H1 (cell line): ENCODE measurements at regions not wholly inside any gene's neighbourhood (a gene's known extent, or its start where the extent isn't known, plus 50 kb on each side); places are given as distances from the start of the nearest gene placed in this dataset.
A peak's percentile ranks its signal among the peaks of the same experiment; 100 is the strongest.

Experiments
- CTCF ChIA-PET: fragments of 300-600 bp; sonication (Branson Sonifier 250); formaldehyde crosslinking; loops from one replicate; lab custom pipeline; 2021; ENCODE audit not compliant: partially characterized antibody; lab: Charles Lee
- POLR2A ChIA-PET: fragments of 300-600 bp; sonication (Branson Sonifier 250); formaldehyde crosslinking; loops from one replicate; lab custom pipeline; 2021; ENCODE audit warnings: inconsistent platforms; ENCODE audit not compliant: partially characterized antibody; lab: Charles Lee
- DNase-seq, 2 experiments: peaks; one replicate each; pipeline versions ENCODE4 v3.0.0 to v3.0.0-alpha.2; 2010 to 2022; ENCODE audit warnings: low spot score in 2 of 2, low read depth in 1 of 2, mixed read lengths in 1 of 2
- FAIRE-seq: peaks from 2 replicates; lab custom pipeline; 2011; peaks lifted over from hg19 to GRCh38; lab: Jason Lieb, UNC
- H2AFZ ChIP-seq: 2 replicates; pipeline ENCODE4 v1.8.1; 2012; ENCODE audit warnings: low read length, inconsistent platforms
- H2AK5ac ChIP-seq: 2 replicates; pipeline ENCODE4 v1.6.1; 2013; ENCODE audit warnings: low read depth, low read length
- H2BK120ac ChIP-seq: replicated peaks from 2 replicates; pipeline ENCODE3; 2013; ENCODE audit warnings: low read depth, low read length, inconsistent platforms
- H2BK12ac ChIP-seq: 2 replicates; pipeline ENCODE4 v1.6.1; 2013; ENCODE audit warnings: low read depth, low read length
- H2BK15ac ChIP-seq: 2 replicates; pipeline ENCODE4 v1.6.1; 2013; ENCODE audit warnings: low read length
- H2BK20ac ChIP-seq: 2 replicates; pipeline ENCODE4 v1.6.1; 2013; ENCODE audit warnings: low read length
- H2BK5ac ChIP-seq: 2 replicates; pipeline ENCODE4 v1.6.1; 2013; ENCODE audit warnings: low read depth, low read length
- H3K14ac ChIP-seq: 2 replicates; pipeline ENCODE4 v1.6.1; 2013; ENCODE audit warnings: inconsistent platforms; ENCODE audit not compliant: insufficient read length
- H3K18ac ChIP-seq: 2 replicates; pipeline ENCODE4 v1.6.1; 2013; ENCODE audit warnings: low read length; ENCODE audit errors: extremely low read depth
- H3K23ac ChIP-seq: 2 replicates; pipeline ENCODE4 v1.6.1; 2013; ENCODE audit warnings: inconsistent platforms; ENCODE audit not compliant: insufficient read length
- H3K23me2 ChIP-seq: 2 replicates; pipeline ENCODE4 v1.6.1; 2013; ENCODE audit warnings: low read depth, low read length
- H3K27ac ChIP-seq: 2 replicates; pipeline ENCODE4 v1.6.1; 2011; ENCODE audit warnings: low read depth, low read length, inconsistent platforms
- H3K27me3 ChIP-seq, 4 experiments: replicated peaks in 1 of 4; 1 replicate in 1 of 4; 2 replicates in 3 of 4; pipeline versions ENCODE4 v1.6.1 to v1.8.1; 2011 to 2013; ENCODE audit warnings: low read length in 3 of 4, mild to moderate bottlenecking in 3 of 4, inconsistent platforms in 2 of 4, mixed read lengths in 2 of 4, moderate library complexity in 1 of 4; ENCODE audit not compliant: control insufficient read depth in 3 of 4, insufficient read depth in 3 of 4; ENCODE audit errors: extremely low read depth in 1 of 4
- H3K36me3 ChIP-seq, 4 experiments: 2 replicates each; pipeline versions ENCODE4 v1.6.1 to v1.8.1; 2011 to 2013; ENCODE audit warnings: mild to moderate bottlenecking in 4 of 4, low read length in 3 of 4, moderate library complexity in 2 of 4, control low read depth in 1 of 4, inconsistent platforms in 1 of 4; ENCODE audit not compliant: insufficient read depth in 4 of 4, control insufficient read depth in 2 of 4
- H3K4ac ChIP-seq: replicated peaks from 2 replicates; pipeline ENCODE3; 2013; ENCODE audit warnings: low read length, low read depth, mixed read lengths, inconsistent platforms; ENCODE audit not compliant: insufficient read length
- H3K4me1 ChIP-seq, 4 experiments: replicated peaks in 1 of 4; 1 replicate in 1 of 4; 2 replicates in 3 of 4; pipeline versions ENCODE4 v1.6.1 to v1.8.1; 2011 to 2013; ENCODE audit warnings: low read length in 3 of 4, inconsistent platforms in 2 of 4, mixed read lengths in 1 of 4; ENCODE audit not compliant: insufficient read depth in 4 of 4, control insufficient read depth in 3 of 4
- H3K4me2 ChIP-seq, 2 experiments: 2 replicates each; pipeline versions ENCODE4 v1.6.1 to v1.8.1; 2011 to 2013; ENCODE audit warnings: low read depth in 2 of 2, low read length in 2 of 2, control low read depth in 1 of 2, inconsistent platforms in 1 of 2, mild to moderate bottlenecking in 1 of 2; ENCODE audit not compliant: insufficient read depth in 1 of 2
- H3K4me3 ChIP-seq, 4 experiments: fragments of 200-600, 300-600 bp in 1 of 4; sonication (generic), shearing (Covaris generic), sonication (Bioruptor Twin) in 1 of 4; 2 replicates each; pipeline versions ENCODE4 v1.5.1 to v1.8.1; 2011 to 2016; ENCODE audit warnings: low read length in 4 of 4, low read depth in 3 of 4, control low read depth in 2 of 4, inconsistent platforms in 2 of 4, mild to moderate bottlenecking in 2 of 4, mixed read lengths in 1 of 4, moderate library complexity in 1 of 4; ENCODE audit not compliant: insufficient read depth in 2 of 4; ENCODE audit errors: extremely low read depth in 1 of 4
- H3K56ac ChIP-seq: replicated peaks from 2 replicates; pipeline ENCODE3; 2013; ENCODE audit warnings: low read depth, mild to moderate bottlenecking, mixed read lengths, low read length, inconsistent platforms; ENCODE audit not compliant: insufficient read length
- H3K79me1 ChIP-seq: 2 replicates; pipeline ENCODE4 v1.6.1; 2013; ENCODE audit warnings: low read depth, low read length, control low read depth
- H3K79me2 ChIP-seq, 2 experiments: 2 replicates each; pipeline versions ENCODE4 v1.6.1 to v1.8.1; 2012 to 2013; ENCODE audit warnings: low read length in 2 of 2, mild to moderate bottlenecking in 2 of 2, inconsistent platforms in 1 of 2; ENCODE audit not compliant: insufficient read depth in 2 of 2, control insufficient read depth in 1 of 2
- H3K9ac ChIP-seq, 4 experiments: replicated peaks in 1 of 4; 1 replicate in 1 of 4; 2 replicates in 3 of 4; pipeline versions ENCODE4 v1.6.1 to v1.8.1; 2011 to 2013; ENCODE audit warnings: low read depth in 3 of 4, low read length in 3 of 4, control low read depth in 2 of 4, mild to moderate bottlenecking in 2 of 4, moderate library complexity in 2 of 4, inconsistent platforms in 1 of 4; ENCODE audit errors: extremely low read depth in 1 of 4
- H3K9me3 ChIP-seq, 2 experiments: 2 replicates each; pipeline versions ENCODE4 v1.6.1 to v1.8.1; 2012 to 2013; ENCODE audit warnings: mild to moderate bottlenecking in 2 of 2, moderate library complexity in 2 of 2, control low read depth in 1 of 2, inconsistent platforms in 1 of 2, low read depth in 1 of 2, low read length in 1 of 2, mixed read lengths in 1 of 2; ENCODE audit not compliant: insufficient read depth in 2 of 2
- H4K20me1 ChIP-seq, 2 experiments: replicated peaks in 1 of 2; 2 replicates each; pipeline versions ENCODE3 to v1.8.1; 2011 to 2013; ENCODE audit warnings: inconsistent platforms in 2 of 2, low read length in 2 of 2, mild to moderate bottlenecking in 1 of 2; ENCODE audit not compliant: insufficient read depth in 2 of 2, control insufficient read depth in 1 of 2
- H4K5ac ChIP-seq: 2 replicates; pipeline ENCODE4 v1.6.1; 2013; ENCODE audit warnings: low read length, low read depth, mixed read lengths, inconsistent platforms; ENCODE audit not compliant: insufficient read length
- H4K8ac ChIP-seq: 2 replicates; pipeline ENCODE4 v1.8.0; 2013; ENCODE audit warnings: mild to moderate bottlenecking, moderate library complexity, low read length, inconsistent platforms; ENCODE audit not compliant: insufficient read depth; ENCODE audit errors: extremely low read depth
- H4K91ac ChIP-seq: replicated peaks from 2 replicates; pipeline ENCODE3; 2013; ENCODE audit warnings: low read length, mixed read lengths, inconsistent platforms; ENCODE audit not compliant: insufficient read length
- ASH2L ChIP-seq: fragments of 200-600, 300-600 bp; sonication (generic); IDR thresholded peaks from one replicate; pipeline ENCODE4 v1.7.1; 2017; ENCODE audit warnings: low read length
- CBX5 ChIP-seq: fragments of 300-800, 300-1000 bp; sonication (generic); IDR thresholded peaks from 2 replicates; pipeline ENCODE4 v1.7.1; 2016; ENCODE audit warnings: antibody characterized with exemption, low read length, low read depth
- CREB1 ChIP-seq: IDR thresholded peaks from 2 replicates; pipeline ENCODE4 v1.6.1; 2012; ENCODE audit warnings: inconsistent platforms
- CTBP2 ChIP-seq: IDR thresholded peaks from 2 replicates; pipeline ENCODE4 v1.7.0; 2011; ENCODE audit warnings: borderline replicate concordance, mild to moderate bottlenecking, moderate library complexity, mixed read lengths, low read length; ENCODE audit not compliant: insufficient read depth, insufficient read length
- GTF2F1 ChIP-seq: IDR thresholded peaks from 2 replicates; pipeline ENCODE4 v1.6.1; 2012; ENCODE audit warnings: low read depth, low read length, improper control_type of control experiment, borderline replicate concordance
- HDAC6 ChIP-seq: IDR thresholded peaks from one replicate; pipeline ENCODE4 v1.7.1; 2012; ENCODE audit warnings: low read depth, mild to moderate bottlenecking, inconsistent platforms, low read length, moderate library complexity
- KDM5A ChIP-seq: fragments of 200-600 bp; IDR thresholded peaks from 2 replicates; pipeline ENCODE4 v1.7.1; 2012; ENCODE audit warnings: mild to moderate bottlenecking, low read length, inconsistent platforms, mixed read lengths
- MAFK ChIP-seq: IDR thresholded peaks from 2 replicates; pipeline ENCODE4 v1.6.1; 2012; ENCODE audit warnings: low read depth, mild to moderate bottlenecking, improper control_type of control experiment, low read length
- POLR2AphosphoS5 ChIP-seq: IDR thresholded peaks from 2 replicates; pipeline ENCODE4 v1.6.1; 2011; ENCODE audit warnings: low read depth, low read length
- RXRA ChIP-seq: IDR thresholded peaks from 2 replicates; pipeline ENCODE4 v1.6.1; 2011; ENCODE audit warnings: low read depth, mild to moderate bottlenecking, low read length, moderate library complexity; ENCODE audit not compliant: insufficient read depth
- SIX5 ChIP-seq: IDR thresholded peaks from 2 replicates; pipeline ENCODE4 v1.6.1; 2011; ENCODE audit warnings: mild to moderate bottlenecking, low read depth, low read length
- SP2 ChIP-seq: IDR thresholded peaks from 2 replicates; pipeline ENCODE4 v1.6.1; 2012; ENCODE audit warnings: mild to moderate bottlenecking, low read length, inconsistent platforms
- SUZ12 ChIP-seq: fragments of 200-600 bp; sonication (generic); IDR thresholded peaks from 2 replicates; pipeline ENCODE4 v1.6.1; 2012; ENCODE audit warnings: mild to moderate bottlenecking, inconsistent platforms, low read length, moderate library complexity, mixed read lengths

DNA sequence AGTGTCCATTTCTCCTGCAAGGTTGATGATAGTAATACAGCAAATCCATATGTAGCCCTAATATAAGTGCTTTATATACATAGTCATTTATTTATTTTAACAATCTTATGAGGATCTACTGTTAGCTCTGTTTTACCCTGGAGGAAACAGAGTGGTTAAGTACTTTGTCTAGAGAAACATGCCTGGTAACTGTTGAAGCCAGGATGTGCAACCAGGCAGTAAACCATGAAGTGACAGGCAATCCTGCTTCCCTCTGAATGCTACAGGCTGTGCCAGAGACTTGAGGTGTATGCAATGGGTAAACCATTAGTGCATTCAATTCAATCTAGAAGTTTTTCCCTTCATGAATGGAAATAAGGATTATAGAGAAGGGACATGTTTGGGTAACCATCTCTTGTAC is 911.0 kb downstream of the PCDH17 start:
- H3K18ac ChIP-seq, result no peak overlapping the region
- H3K4ac ChIP-seq, result no peak overlapping the region
- H2BK5ac ChIP-seq, result no peak overlapping the region
- H3K27me3 ChIP-seq, result no peaks in the 10 kb centered on the region
- DNase-seq, result no peak
- no peak overlapping the region for H4K5ac ChIP-seq
- no peaks in the 10 kb centered on the region for H3K79me2 ChIP-seq
- no peak overlapping the region for H3K27ac ChIP-seq
- POLR2A ChIA-PET, result no interaction called here
- H2BK12ac ChIP-seq, result no peak overlapping the region
- H2AFZ ChIP-seq, result 0 out of 2 replicates have a peak overlapping the region, but pooled peaks have one; percentile 28
- no peak overlapping the region for H3K9ac ChIP-seq
- H4K20me1 ChIP-seq, result no peaks in the 10 kb centered on the region
- H3K4me2 ChIP-seq, result no peak overlapping the region
- no peak overlapping the region for H2BK120ac ChIP-seq
- H4K91ac ChIP-seq, result no peak overlapping the region
- CTCF ChIA-PET, result no interaction called here
- H2BK20ac ChIP-seq, result no peak overlapping the region
- FAIRE-seq, result no peak
- no peak overlapping the region for H3K4me3 ChIP-seq
- no peak overlapping the region for H2BK15ac ChIP-seq
- no peaks in the 10 kb centered on the region for H3K36me3 ChIP-seq
- no peak overlapping the region for H3K56ac ChIP-seq
- H2AK5ac ChIP-seq, result no peak overlapping the region
- TF ChIP-seq CBX5 (no peak), GTF2F1 (no peak), POLR2AphosphoS5 (no peak), SIX5 (no peak), ASH2L (no peak), HDAC6 (no peak), SUZ12 (no peak), KDM5A (no peak), RXRA (no peak), MAFK (no peak), CREB1 (no peak), SP2 (no peak), CTBP2 (no peak)
- no peaks in the 10 kb centered on the region for H3K9me3 ChIP-seq
- H3K4me1 ChIP-seq, result no peaks in the 10 kb centered on the region
- no peaks in the 10 kb centered on the region for H3K79me1 ChIP-seq
- H3K14ac ChIP-seq, result no peak overlapping the region
- H3K23ac ChIP-seq, result no peak overlapping the region
- H4K8ac ChIP-seq, result no peak overlapping the region
- H3K23me2 ChIP-seq, result no peaks in the 10 kb centered on the region
